ENCODE measurements at regions not wholly inside any gene's neighbourhood (a gene's known extent, or its start where the extent isn't known, plus 50 kb on each side); places are given as distances from the start of the nearest gene placed in this dataset.
"Not testable (repeated sequence)": the region's sequence is repeated elsewhere in the genome, so short reads cannot be mapped to it uniquely, and the experiment has no call there.

GRCh38 chr6:67878216-67878615 is 756.9 kb upstream of the ADGRB3 start:
- Histone ChIP-seq H3K36me3 (ENCODE audit: control insufficient read depth, insufficient read depth, low read length) (peaks cover 27% of the 10 kb centered on the region), H3K4me1 (replicated peaks in 1 of 2; ENCODE audit: control insufficient read depth in 2 of 2, insufficient read depth in 2 of 2, low read length in 2 of 2) (peaks cover 10 to 19% of the 10 kb centered on the region in 2 experiments), H3K79me2 (ENCODE audit: control insufficient read depth, insufficient read depth, low read length) (peaks cover 38% of the 10 kb centered on the region)
- TF ChIP-seq SUPT5H (IDR thresholded peaks at IDR 0.05): peak; percentile 3; the same call in 1 of the 2 replicates
- peak; percentile 81 for TF ChIP-seq OTX1 (CRISPR knock-in tag; IDR thresholded peaks at IDR 0.05)
- TF ChIP-seq SP1 (CRISPR knock-in tag; IDR thresholded peaks at IDR 0.05): 0 out of 2 replicates have a peak, but pooled peaks have one; percentile 4
- TF ChIP-seq POLR2B (IDR thresholded peaks at IDR 0.05; ENCODE audit: low read depth, partially characterized antibody): peak; percentile 52
- H4K20me1 ChIP-seq (replicated peaks; ENCODE audit: control insufficient read depth, insufficient read depth, low read length); FAIRE-seq; BruUV-seq (replicated peaks); H3K9me3 ChIP-seq (replicated peaks; ENCODE audit: control insufficient read depth, insufficient read depth, low read depth, low read length); H3K4me2 ChIP-seq (ENCODE audit: insufficient read depth, low read length); H3K9me1 ChIP-seq (ENCODE audit: control insufficient read depth, insufficient read depth, low read length); H3K27me3 ChIP-seq (ENCODE audit: control insufficient read depth in 2 of 2, insufficient read depth in 2 of 2, low read length in 2 of 2); H2AFZ ChIP-seq (ENCODE audit: low read depth, low read length); H3K27ac ChIP-seq (ENCODE audit: extremely low read depth, low read depth, low read length); H3K4me3 ChIP-seq; in situ Hi-C loops (cut with MboI); ATAC-seq; CTCF ChIA-PET (ENCODE audit: low intra/inter-chr PET ratio); H3K9ac ChIP-seq (ENCODE audit: insufficient read depth in 1 of 2, low read depth in 2 of 2, low read length in 2 of 2); TF ChIP-seq REST (IDR thresholded peaks at IDR 0.05; ENCODE audit: borderline replicate concordance): not testable (repeated sequence)
- TF ChIP-seq REST (CRISPR knock-in tag; IDR thresholded peaks at IDR 0.05; ENCODE audit: low read depth): 0 out of 2 replicates have a peak, but pooled peaks have one; percentile 13
- 0 out of 2 replicates have a peak, but pooled peaks have one; percentile 19 for TF ChIP-seq ZBTB26 (CRISPR knock-in tag; IDR thresholded peaks at IDR 0.05)
- peak; percentile 40; the same call in 1 of the 2 replicates for TF ChIP-seq ELF4 (CRISPR knock-in tag; IDR thresholded peaks at IDR 0.05)
- peak; percentile 21; the same call in 1 of the 2 replicates for TF ChIP-seq TFAP4 (CRISPR knock-in tag; IDR thresholded peaks at IDR 0.05; ENCODE audit: borderline replicate concordance)
- TF ChIP-seq NFIC (IDR thresholded peaks at IDR 0.05): peak; percentile 11; the same call in 1 of the 2 replicates
- peak; percentile 18 for TF ChIP-seq SIRT6 (IDR thresholded peaks at IDR 0.05; ENCODE audit: low read depth, low read length)
- DNase-seq (ENCODE audit: extremely low read depth in 1 of 4, low spot score in 3 of 4): peak in 1 of 4 experiments; percentile 24
- POLR2A ChIA-PET: interaction anchor here (0.7 to 1.9 kb wide), 7 partner anchors 8 to 179 kb away, joined by 3 to 11 read pairs (median 3); no protein-coding TSS in a partner anchor
- 48% methylated on average over 7 of the region's 7 CpGs for WGBS (ENCODE audit: insufficient coverage, low coverage, missing lambda C conversion rate)
- intact Hi-C loops (cut with micrococcal nuclease): loop anchor here (10.0 kb wide), 1 partner anchor 103 kb away; no protein-coding TSS in a partner anchor

Measured in K562 (cell line).